Testis (tissue), 2 donors: ENCODE measurements at regions not wholly inside any gene's neighbourhood (a gene's known extent, or its start where the extent isn't known, plus 50 kb on each side); places are given as distances from the start of the nearest gene placed in this dataset.

Experiments
- DNase-seq: peaks from one replicate; pipeline ENCODE4 v3.0.0-alpha.2; 2019
- H3K27ac ChIP-seq, 2 donors: fragments of 200-600 bp; sonication (generic); one replicate each; pipeline ENCODE4 v1.5.1; 2019
- H3K27me3 ChIP-seq: fragments of 200-600 bp; sonication (generic); one replicate; pipeline ENCODE4 v1.5.1; 2019
- H3K36me3 ChIP-seq: fragments of 200-600 bp; sonication (generic); one replicate; pipeline ENCODE4 v1.5.1; 2017; ENCODE audit warnings: low read depth; ENCODE audit errors: missing control alignments
- H3K4me1 ChIP-seq: fragments of 200-600 bp; sonication (generic); one replicate; pipeline ENCODE4 v1.5.1; 2019
- H3K4me3 ChIP-seq, 2 donors: fragments of 200-600 bp; sonication (generic); one replicate each; pipeline ENCODE4 v1.5.1; 2017 to 2019
- H3K9me3 ChIP-seq: fragments of 200-600 bp; sonication (generic); one replicate; pipeline ENCODE4 v1.5.1; 2017
- CTCF ChIP-seq, 3 experiments: fragments of 450-650 bp in 2 of 3; fragments of 200-600 bp in 1 of 3; sonication (generic) in 1 of 3; IDR thresholded peaks; one replicate each; pipeline ENCODE4 v1.5.1; 2016 to 2019; ENCODE audit warnings: antibody characterized with exemption in 3 of 3, mild to moderate bottlenecking in 2 of 3, moderate library complexity in 1 of 3
- POLR2A ChIP-seq: fragments of 450-650 bp; IDR thresholded peaks from one replicate; pipeline ENCODE4 v1.6.1; 2017; ENCODE audit warnings: antibody characterized with exemption, mild to moderate bottlenecking, moderate library complexity
- WGBS, 2 donors: methylation state at CpG; one replicate each; pipeline ENCODE4 v1.1.5; 2018; 5-methylcytosine and 5-hydroxymethylcytosine counted together
- intact Hi-C: fragments of 100-400 bp; cut with DNase I; formaldehyde crosslinking; loops from one replicate; pipeline ENCODE4 v1.15.1; 2023; ENCODE audit warnings: low total_unique reads

- WGBS, 2 donors = 60 to 96% methylated on average over 1 to 5 of the region's 5 CpGs
- no peaks in the 10 kb centered on the region for H3K9me3 ChIP-seq
- intact Hi-C loops = no loop called here
These were observed 122.3 kb downstream of the ASB1 start for GRCh38 chr2:238548902-238549462.

GRCh38 chr2:238549866-238550265 lies 123.1 kb downstream of the ASB1 start:
- no peak for DNase-seq
- Histone ChIP-seq H3K27me3 (no peaks in the 10 kb centered on the region), H3K4me1 (no peaks in the 10 kb centered on the region), H3K4me3 (no peak overlapping the region), H3K9me3 (no peaks in the 10 kb centered on the region), H3K27ac (no peak overlapping the region), H3K36me3 (no peaks in the 10 kb centered on the region)
- TF ChIP-seq POLR2A = no peak
- TF ChIP-seq CTCF (IDR thresholded peaks at IDR 0.05) = no peak
- intact Hi-C loops = no loop called here
- WGBS, 2 donors = 96 to 100% methylated on average over 1 to 2 of the region's 2 CpGs

More at GRCh38 chr2:238548902-238549462, 122.3 kb downstream of the ASB1 start:
- no peak for TF ChIP-seq CTCF (IDR thresholded peaks at IDR 0.05)
- no peak for TF ChIP-seq POLR2A
- no peak for DNase-seq
- no peak overlapping the region for H3K27ac ChIP-seq
- no peak overlapping the region for H3K4me3 ChIP-seq
- no peaks in the 10 kb centered on the region for H3K4me1 ChIP-seq
- no peaks in the 10 kb centered on the region for H3K27me3 ChIP-seq
- no peaks in the 10 kb centered on the region for H3K36me3 ChIP-seq

GRCh38 chr2:238551091-238551490 lies 124.4 kb downstream of the ASB1 start:
- Histone ChIP-seq H3K27ac (no peak overlapping the region), H3K9me3 (no peaks in the 10 kb centered on the region), H3K4me3 (no peak overlapping the region), H3K36me3 (no peaks in the 10 kb centered on the region), H3K27me3 (no peaks in the 10 kb centered on the region), H3K4me1 (no peaks in the 10 kb centered on the region)
- TF ChIP-seq CTCF (IDR thresholded peaks at IDR 0.05) (no peak), POLR2A (no peak)
- intact Hi-C loops = no loop called here
- WGBS, 2 donors = 88 to 93% methylated on average over 3 of the region's 3 CpGs
- DNase-seq = no peak

GRCh38 chr2:238552226-238552625 lies 125.5 kb downstream of the ASB1 start:
- DNase-seq = no peak
- TF ChIP-seq POLR2A = no peak
- no peak for TF ChIP-seq CTCF (IDR thresholded peaks at IDR 0.05)
- no peaks in the 10 kb centered on the region for H3K36me3 ChIP-seq
- no peaks in the 10 kb centered on the region for H3K9me3 ChIP-seq
- no peaks in the 10 kb centered on the region for H3K4me1 ChIP-seq
- H3K27ac ChIP-seq = no peak overlapping the region
- intact Hi-C loops = no loop called here
- no peak overlapping the region for H3K4me3 ChIP-seq
- WGBS, 2 donors = 89 to 94% methylated on average over 5 of the region's 5 CpGs
- no peaks in the 10 kb centered on the region for H3K27me3 ChIP-seq

- Histone ChIP-seq H3K4me1 (no peaks in the 10 kb centered on the region), H3K36me3 (no peaks in the 10 kb centered on the region), H3K9me3 (no peaks in the 10 kb centered on the region), H3K27me3 (no peaks in the 10 kb centered on the region), H3K27ac (no peak overlapping the region), H3K4me3 (no peak overlapping the region)
- 96 to 97% methylated on average over 4 of the region's 4 CpGs for WGBS, 2 donors
- no peak for DNase-seq
- TF ChIP-seq CTCF (IDR thresholded peaks at IDR 0.05) (no peak), POLR2A (no peak)
- intact Hi-C loops = no loop called here
These were observed 126.4 kb downstream of the ASB1 start for GRCh38 chr2:238553159-238553558.
